IMR-90 (cell line): ENCODE measurements at regions not wholly inside any gene's neighbourhood (a gene's known extent, or its start where the extent isn't known, plus 50 kb on each side); places are given as distances from the start of the nearest gene placed in this dataset.

ENCODE experiments used
- ATAC-seq: fragments of 200-7000 bp; cut with Tn5 transposase; 2 replicates; pipeline ENCODE4 v1.9.1; 2020; ENCODE audit warnings: low read depth, mild to moderate bottlenecking, moderate library complexity
- BruUV-seq: library from RNA; stranded (reverse); fragments of 400-500 nt; replicated peaks from 2 replicates; lab custom pipeline; 2021; lab: Mats Ljungman, UMichigan
- CTCF ChIA-PET: fragments of 300-600 bp; formaldehyde crosslinking; extraction: SDS; loops from one replicate; lab custom pipeline; 2021; ENCODE audit warnings: antibody characterized with exemption; lab: Yijun Ruan, JAX
- POLR2A ChIA-PET: fragments of 300-600 bp; sonication (Branson Sonifier 250); formaldehyde crosslinking; loops from one replicate; lab custom pipeline; 2022; ENCODE audit warnings: antibody characterized with exemption; ENCODE audit not compliant: unreplicated experiment; lab: Charles Lee
- DNase-seq: peaks from one replicate; pipeline ENCODE4 v3.0.0; 2013
- H2AFZ ChIP-seq: replicated peaks from 2 replicates; pipeline ENCODE3; 2013; ENCODE audit warnings: low read length, mild to moderate bottlenecking; ENCODE audit not compliant: poor library complexity
- H2AK5ac ChIP-seq: 2 replicates; pipeline ENCODE4 v1.6.1; 2013; ENCODE audit warnings: low read depth, low read length, inconsistent platforms
- H2AK9ac ChIP-seq: replicated peaks from 2 replicates; pipeline ENCODE3; 2013; ENCODE audit warnings: mild to moderate bottlenecking, low read depth, low read length, moderate library complexity; ENCODE audit not compliant: poor library complexity
- H2BK120ac ChIP-seq: 2 replicates; pipeline ENCODE4 v1.6.1; 2013; ENCODE audit warnings: low read depth, low read length, inconsistent platforms
- H2BK15ac ChIP-seq: 3 replicates; pipeline ENCODE4 v1.6.1; 2013; ENCODE audit warnings: low read depth, low read length, inconsistent platforms
- H2BK20ac ChIP-seq: 2 replicates; pipeline ENCODE4 v1.6.1; 2013; ENCODE audit warnings: low read depth, mild to moderate bottlenecking, inconsistent platforms, low read length, moderate library complexity
- H2BK5ac ChIP-seq: 2 replicates; pipeline ENCODE4 v1.6.1; 2013; ENCODE audit warnings: mild to moderate bottlenecking, low read depth, low read length, inconsistent platforms; ENCODE audit not compliant: poor library complexity, severe bottlenecking
- H3K14ac ChIP-seq: replicated peaks from 2 replicates; pipeline ENCODE4 v1.6.1; 2013; ENCODE audit warnings: low read depth, low read length, inconsistent platforms
- H3K18ac ChIP-seq: 2 replicates; pipeline ENCODE4 v1.6.1; 2013; ENCODE audit warnings: low read depth, low read length, control low read depth
- H3K23ac ChIP-seq: 2 replicates; pipeline ENCODE4 v1.6.1; 2013; ENCODE audit warnings: low read depth, low read length, inconsistent platforms
- H3K27ac ChIP-seq: 2 replicates; pipeline ENCODE4 v1.5.1; 2013; ENCODE audit warnings: mild to moderate bottlenecking, control low read depth, low read length; ENCODE audit not compliant: insufficient read depth
- H3K27me3 ChIP-seq: 2 replicates; pipeline ENCODE4 v1.6.1; 2013; ENCODE audit warnings: low read length; ENCODE audit not compliant: control insufficient read depth, insufficient read depth
- H3K36me3 ChIP-seq: 2 replicates; pipeline ENCODE4 v1.6.1; 2013; ENCODE audit warnings: low read length, mixed read lengths; ENCODE audit not compliant: control insufficient read depth, insufficient read depth
- H3K4ac ChIP-seq: 2 replicates; pipeline ENCODE4 v1.6.1; 2013; ENCODE audit warnings: low read depth, low read length, inconsistent platforms
- H3K4me1 ChIP-seq: 2 replicates; pipeline ENCODE4 v1.6.1; 2013; ENCODE audit warnings: low read length, mixed read lengths; ENCODE audit not compliant: control insufficient read depth, insufficient read depth
- H3K4me2 ChIP-seq: 2 replicates; pipeline ENCODE4 v1.6.1; 2013; ENCODE audit warnings: low read depth, mild to moderate bottlenecking, control low read depth, low read length, moderate library complexity
- H3K4me3 ChIP-seq: 2 replicates; pipeline ENCODE4 v1.5.1; 2013; ENCODE audit warnings: low read depth, mild to moderate bottlenecking, control low read depth, low read length, moderate library complexity; ENCODE audit not compliant: insufficient read depth
- H3K56ac ChIP-seq: 2 replicates; pipeline ENCODE4 v1.6.1; 2013; ENCODE audit warnings: low read length, inconsistent platforms; ENCODE audit not compliant: insufficient read depth; ENCODE audit errors: extremely low read depth
- H3K79me1 ChIP-seq, 2 experiments: 2 replicates each; pipeline ENCODE4 v1.6.1; 2013; ENCODE audit warnings: low read length in 2 of 2, inconsistent platforms in 1 of 2, low read depth in 1 of 2
- H3K9ac ChIP-seq: 2 replicates; pipeline ENCODE4 v1.6.1; 2013; ENCODE audit warnings: low read depth, low read length, control low read depth
- H3K9me1 ChIP-seq: 2 replicates; pipeline ENCODE4 v1.6.1; 2013; ENCODE audit warnings: low read length, inconsistent platforms; ENCODE audit not compliant: insufficient read depth
- H3K9me3 ChIP-seq: 2 replicates; pipeline ENCODE4 v1.6.1; 2013; ENCODE audit warnings: low read length; ENCODE audit not compliant: control insufficient read depth, insufficient read depth
- H4K20me1 ChIP-seq: 2 replicates; pipeline ENCODE4 v1.6.1; 2013; ENCODE audit warnings: low read length, inconsistent platforms; ENCODE audit not compliant: insufficient read depth
- H4K5ac ChIP-seq: 2 replicates; pipeline ENCODE4 v1.6.1; 2013; ENCODE audit warnings: mild to moderate bottlenecking, low read depth, low read length, control low read depth
- H4K8ac ChIP-seq, 2 experiments: 2 replicates each; pipeline ENCODE4 v1.6.1; 2013; ENCODE audit warnings: low read depth in 2 of 2, low read length in 2 of 2, control low read depth in 1 of 2, inconsistent platforms in 1 of 2
- H4K91ac ChIP-seq: 2 replicates; pipeline ENCODE4 v1.6.1; 2013; ENCODE audit warnings: low read depth, low read length, inconsistent platforms; ENCODE audit not compliant: insufficient read depth
- BHLHE40 ChIP-seq: fragments of 150-350 bp; IDR thresholded peaks from 2 replicates; pipeline ENCODE4 v1.6.1; 2016; ENCODE audit warnings: mild to moderate bottlenecking, low read depth, low read length
- CEBPB ChIP-seq: IDR thresholded peaks from 2 replicates; pipeline ENCODE4 v1.6.1; 2012; ENCODE audit warnings: low read depth, low read length, improper control_type of control experiment
- CHD1 ChIP-seq: IDR thresholded peaks from 2 replicates; pipeline ENCODE4 v1.6.1; 2012; ENCODE audit warnings: low read depth, low read length, improper control_type of control experiment
- ELK1 ChIP-seq: fragments of 150-350 bp; IDR thresholded peaks from 2 replicates; pipeline ENCODE4 v1.6.1; 2016; ENCODE audit warnings: low read depth, mild to moderate bottlenecking, low read length, moderate library complexity, borderline replicate concordance
- FOS ChIP-seq: fragments of 150-350 bp; IDR thresholded peaks from 2 replicates; pipeline ENCODE4 v1.6.1; 2016; ENCODE audit warnings: low read depth, low read length
- MAFK ChIP-seq: IDR thresholded peaks from 2 replicates; pipeline ENCODE4 v1.6.1; 2012; ENCODE audit warnings: low read depth, low read length, improper control_type of control experiment
- MXI1 ChIP-seq: IDR thresholded peaks from 2 replicates; pipeline ENCODE4 v1.6.1; 2012; ENCODE audit warnings: low read depth, mild to moderate bottlenecking, low read length, moderate library complexity, borderline replicate concordance
- NFE2L2 ChIP-seq: fragments of 150-350 bp; IDR thresholded peaks from 2 replicates; pipeline ENCODE4 v1.6.1; 2016; ENCODE audit warnings: low read depth, mild to moderate bottlenecking, low read length
- POLR2A ChIP-seq: IDR thresholded peaks from 2 replicates; pipeline ENCODE4 v1.6.1; 2012; ENCODE audit warnings: mild to moderate bottlenecking, low read depth, low read length
- RAD21 ChIP-seq: IDR thresholded peaks from 2 replicates; pipeline ENCODE4 v1.6.1; 2012; ENCODE audit warnings: low read length, improper control_type of control experiment
- RCOR1 ChIP-seq: IDR thresholded peaks from 2 replicates; pipeline ENCODE4 v1.6.1; 2012; ENCODE audit warnings: mild to moderate bottlenecking, low read length, improper control_type of control experiment; ENCODE audit not compliant: insufficient replicate concordance
- RFX5 ChIP-seq: IDR thresholded peaks from 2 replicates; pipeline ENCODE4 v1.8.0; 2012; ENCODE audit warnings: low read depth, mild to moderate bottlenecking, low read length, moderate library complexity
- SMC3 ChIP-seq: fragments of 150-350 bp; IDR thresholded peaks from 2 replicates; pipeline ENCODE4 v1.6.1; 2016; ENCODE audit warnings: low read depth, mild to moderate bottlenecking, antibody characterized with exemption, low read length, moderate library complexity
- USF2 ChIP-seq: fragments of 150-350 bp; IDR thresholded peaks from 2 replicates; pipeline ENCODE4 v1.6.1; 2017; ENCODE audit warnings: mild to moderate bottlenecking, antibody characterized with exemption, low read length, low read depth
- WGBS, 2 experiments: methylation state at CpG; one replicate each; pipeline versions ENCODE4 v1.1.5 to v1.1.7; 2013; ENCODE audit warnings: missing lambda C conversion rate in 2 of 2; ENCODE audit not compliant: insufficient read length in 1 of 2; ENCODE audit errors: extremely low coverage in 2 of 2; 5-methylcytosine and 5-hydroxymethylcytosine counted together
- dilution Hi-C: fragments of 300-500 bp; cut with HindIII; formaldehyde crosslinking; loops from one replicate; pipeline ENCODE4 v1.14.3; 2018; ENCODE audit warnings: low sequenced_read_pairs; ENCODE audit not compliant: unreplicated experiment
- in situ Hi-C: fragments of 300-500 bp; cut with MboI; formaldehyde crosslinking; loops from 3 replicates; pipeline ENCODE4 v1.14.3; 2019; ENCODE audit warnings: low sequenced_read_pairs, inconsistent platforms, mixed read lengths
- intact Hi-C: fragments of 100-400 bp; cut with micrococcal nuclease; formaldehyde crosslinking; loops from 2 replicates; pipeline ENCODE4 v1.10.0; 2022
- TF ChIP-seq, protein P1 (sequence below): conservative IDR thresholded peaks from 2 replicates; pipeline ENCODE4 v1.5.1; 2012; ENCODE audit warnings: mild to moderate bottlenecking, low read depth, low read length, improper control_type of control experiment

DNA sequence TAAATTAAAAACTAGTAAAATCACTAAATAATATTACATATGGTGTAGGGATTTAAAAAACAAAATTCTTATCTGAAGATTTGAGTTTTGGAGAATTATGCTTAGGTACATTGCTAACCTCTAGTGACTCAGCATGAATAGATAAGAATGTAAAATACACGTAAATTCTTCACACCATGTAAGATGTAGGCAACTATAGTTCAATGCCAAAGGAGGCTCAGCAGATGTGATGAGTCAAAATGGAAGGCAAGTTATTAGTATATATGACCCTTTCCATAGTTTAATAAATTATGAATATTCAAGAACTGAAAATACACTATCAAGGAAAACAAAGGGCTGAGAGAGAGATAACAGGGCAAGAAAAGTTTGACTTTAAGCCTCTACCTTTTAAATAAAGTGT lies 79.0 kb downstream of the MRPS30 start:
- H2AFZ ChIP-seq = no peak overlapping the region

More for the DNA sequence above, 79.0 kb downstream of the MRPS30 start:
- intact Hi-C loops (no loop called here), dilution Hi-C loops (no loop called here), in situ Hi-C loops (no loop called here)
- no peaks in the 10 kb centered on the region for H3K4me1 ChIP-seq
- DNase-seq = no peak
- POLR2A ChIA-PET = no interaction called here
- no peak overlapping the region for H4K91ac ChIP-seq
- H2AK9ac ChIP-seq = no peak overlapping the region
- no peaks in the 10 kb centered on the region for H4K20me1 ChIP-seq
- no peak overlapping the region for H2BK15ac ChIP-seq
- no peak overlapping the region for H3K4me3 ChIP-seq
- H3K9me1 ChIP-seq = no peaks in the 10 kb centered on the region
- TF ChIP-seq MAFK (no peak), RCOR1 (no peak), CEBPB (no peak), USF2 (no peak), SMC3 (no peak), RFX5 (no peak), RAD21 (no peak), NFE2L2 (no peak), FOS (no peak), BHLHE40 (no peak), MXI1 (no peak), ELK1 (no peak), CHD1 (no peak), POLR2A (no peak)
- TF ChIP-seq, protein P1, sequence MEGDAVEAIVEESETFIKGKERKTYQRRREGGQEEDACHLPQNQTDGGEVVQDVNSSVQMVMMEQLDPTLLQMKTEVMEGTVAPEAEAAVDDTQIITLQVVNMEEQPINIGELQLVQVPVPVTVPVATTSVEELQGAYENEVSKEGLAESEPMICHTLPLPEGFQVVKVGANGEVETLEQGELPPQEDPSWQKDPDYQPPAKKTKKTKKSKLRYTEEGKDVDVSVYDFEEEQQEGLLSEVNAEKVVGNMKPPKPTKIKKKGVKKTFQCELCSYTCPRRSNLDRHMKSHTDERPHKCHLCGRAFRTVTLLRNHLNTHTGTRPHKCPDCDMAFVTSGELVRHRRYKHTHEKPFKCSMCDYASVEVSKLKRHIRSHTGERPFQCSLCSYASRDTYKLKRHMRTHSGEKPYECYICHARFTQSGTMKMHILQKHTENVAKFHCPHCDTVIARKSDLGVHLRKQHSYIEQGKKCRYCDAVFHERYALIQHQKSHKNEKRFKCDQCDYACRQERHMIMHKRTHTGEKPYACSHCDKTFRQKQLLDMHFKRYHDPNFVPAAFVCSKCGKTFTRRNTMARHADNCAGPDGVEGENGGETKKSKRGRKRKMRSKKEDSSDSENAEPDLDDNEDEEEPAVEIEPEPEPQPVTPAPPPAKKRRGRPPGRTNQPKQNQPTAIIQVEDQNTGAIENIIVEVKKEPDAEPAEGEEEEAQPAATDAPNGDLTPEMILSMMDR = no peak
- H3K14ac ChIP-seq = no peak overlapping the region
- H3K56ac ChIP-seq = no peak overlapping the region
- CTCF ChIA-PET = no interaction called here
- no peak overlapping the region for H3K9ac ChIP-seq
- H3K36me3 ChIP-seq = no peaks in the 10 kb centered on the region
- no peak overlapping the region for H4K5ac ChIP-seq
- no peak for ATAC-seq
- H3K4ac ChIP-seq = no peak overlapping the region
- no peak overlapping the region for H3K23ac ChIP-seq
- no peak overlapping the region for H2BK20ac ChIP-seq
- no peak overlapping the region for H3K18ac ChIP-seq
- no peaks in the 10 kb centered on the region for H3K27me3 ChIP-seq
- no peak overlapping the region for H3K27ac ChIP-seq
- H3K4me2 ChIP-seq = no peak overlapping the region
- no peaks in the 10 kb centered on the region; the same call in 1 of the 2 replicates for H3K9me3 ChIP-seq
- H3K79me1 ChIP-seq = no peaks in the 10 kb centered on the region
- no peak overlapping the region for H2BK120ac ChIP-seq
- no peak overlapping the region for H2AK5ac ChIP-seq
- no peak overlapping the region for H4K8ac ChIP-seq
- no peak overlapping the region for H2BK5ac ChIP-seq
- WGBS, 2 experiments = no CpG with 5 or more reads among the region's 1 CpG
- no TSS peak for BruUV-seq
